HL-60 (cell line): ENCODE measurements at regions not wholly inside any gene's neighbourhood (a gene's known extent, or its start where the extent isn't known, plus 50 kb on each side); places are given as distances from the start of the nearest gene placed in this dataset.

Experiments
- DNase-seq, 2 experiments: peaks; one replicate each; pipeline ENCODE4 v3.0.0-alpha.2; 2010 to 2020; ENCODE audit warnings: low read depth in 1 of 2, low spot score in 1 of 2
- H3K27ac ChIP-seq: fragments of 250-450 bp; sonication (Bioruptor Pico); replicated peaks from 2 replicates; pipeline ENCODE4 v1.5.1; 2020; ENCODE audit warnings: mild to moderate bottlenecking, moderate library complexity
- H3K27me3 ChIP-seq: fragments of 250-450 bp; sonication (Bioruptor Pico); 2 replicates; pipeline ENCODE4 v1.5.1; 2021; ENCODE audit warnings: mild to moderate bottlenecking, moderate library complexity; ENCODE audit not compliant: insufficient read depth, poor library complexity, severe bottlenecking
- H3K4me3 ChIP-seq: replicated peaks from 2 replicates; pipeline ENCODE4 v1.5.1; 2011; ENCODE audit warnings: mild to moderate bottlenecking, control low read depth, low read length; ENCODE audit not compliant: insufficient read depth
- CTCF ChIP-seq: IDR thresholded peaks from one replicate; pipeline ENCODE4 v1.5.1; 2011; ENCODE audit warnings: low read length, control low read depth, inconsistent platforms; ENCODE audit not compliant: insufficient read depth
- GABPA ChIP-seq: IDR thresholded peaks from 2 replicates; pipeline ENCODE4 v1.6.1; 2012; ENCODE audit warnings: low read depth
- POLR2AphosphoS5 ChIP-seq: IDR thresholded peaks from 2 replicates; pipeline ENCODE4 v1.6.1; 2012; ENCODE audit warnings: low read depth
- REST ChIP-seq: IDR thresholded peaks from 2 replicates; pipeline ENCODE4 v1.6.1; 2012; ENCODE audit warnings: low read depth; ENCODE audit not compliant: insufficient replicate concordance
- SPI1 ChIP-seq: IDR thresholded peaks from 2 replicates; pipeline ENCODE4 v1.6.1; 2012; ENCODE audit warnings: low read depth, mild to moderate bottlenecking, borderline replicate concordance

DNA sequence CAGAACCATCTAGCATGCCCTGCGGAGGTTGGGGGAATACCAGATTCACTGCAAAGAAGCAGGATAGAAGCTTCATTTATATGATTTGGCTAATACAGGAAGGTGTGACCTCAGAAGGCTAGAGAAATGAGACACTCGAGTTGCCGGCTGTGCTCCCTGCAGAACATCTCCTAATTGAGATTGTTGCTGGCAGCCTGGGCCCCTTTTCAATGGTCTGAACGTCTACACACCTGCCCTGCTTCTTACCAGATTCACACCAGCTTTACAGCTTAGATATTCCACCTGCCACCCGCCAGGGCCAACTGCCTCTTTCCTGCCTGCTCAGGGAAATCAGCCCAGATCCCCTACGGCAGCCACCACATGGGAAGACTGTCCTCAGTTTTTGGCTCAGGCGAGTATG is 475.3 kb upstream of the AUTS2 start:
- DNase-seq: no peak
- TF ChIP-seq CTCF: no peak

GRCh38 chr7:69126896-69127479 is 471.3 kb upstream of the AUTS2 start:
- H3K27me3 ChIP-seq: no peaks in the 10 kb centered on the region
- no peak overlapping the region for H3K4me3 ChIP-seq
- no peak overlapping the region for H3K27ac ChIP-seq
- no peak for DNase-seq
- TF ChIP-seq CTCF: no peak
- no peak for TF ChIP-seq POLR2AphosphoS5
- TF ChIP-seq SPI1: no peak
- TF ChIP-seq GABPA: no peak
- no peak for TF ChIP-seq REST

More for the DNA sequence above, 475.3 kb upstream of the AUTS2 start:
- Histone ChIP-seq H3K27ac (no peak overlapping the region), H3K27me3 (no peaks in the 10 kb centered on the region), H3K4me3 (no peak overlapping the region)

DNA sequence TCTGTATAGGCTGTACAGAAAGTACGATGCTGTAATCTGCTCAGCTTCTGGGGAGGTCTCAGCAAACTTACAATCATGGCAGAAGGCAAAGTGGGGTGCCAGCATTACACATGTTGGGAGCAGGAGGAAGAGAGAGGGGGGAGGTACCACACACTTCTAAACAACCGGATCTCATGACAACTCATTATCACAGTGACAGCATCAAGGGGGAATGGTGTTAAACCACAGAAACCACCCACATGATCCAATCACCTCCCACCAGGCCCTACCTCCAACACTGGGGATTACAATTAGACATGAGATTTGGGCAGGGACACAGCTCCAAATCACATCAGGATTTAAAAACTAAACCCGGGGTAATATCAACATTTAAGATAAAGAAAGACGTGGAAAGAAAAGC is 468.8 kb upstream of the AUTS2 start:
- Histone ChIP-seq H3K27me3 (no peaks in the 10 kb centered on the region), H3K4me3 (no peak overlapping the region), H3K27ac (no peak overlapping the region)
- TF ChIP-seq REST (no peak), CTCF (no peak), GABPA (no peak), POLR2AphosphoS5 (no peak), SPI1 (no peak)
- DNase-seq: no peak

DNA sequence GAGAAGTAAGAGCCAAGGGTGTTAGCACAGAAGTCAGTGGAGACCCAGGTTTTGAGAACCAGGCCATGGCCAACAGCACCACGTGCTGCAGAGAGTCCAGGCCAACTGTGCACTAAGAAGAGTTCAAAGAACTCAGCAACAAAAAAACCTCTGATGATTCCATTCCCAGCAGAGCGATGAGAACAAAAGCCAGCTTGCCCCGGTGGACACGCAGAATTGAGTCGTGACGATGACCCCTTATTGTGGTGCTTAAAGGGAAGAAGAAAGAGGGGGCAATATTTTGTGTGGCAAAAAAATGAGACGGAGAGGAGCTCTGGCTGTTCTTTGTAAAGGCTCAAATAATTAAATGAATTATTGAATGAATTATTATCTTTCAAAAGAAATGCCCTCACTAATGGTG is 468.3 kb upstream of the AUTS2 start:
- Histone ChIP-seq H3K27ac (no peak overlapping the region), H3K27me3 (no peaks in the 10 kb centered on the region), H3K4me3 (no peak overlapping the region)
- TF ChIP-seq SPI1: no peak
- TF ChIP-seq GABPA: no peak
- no peak for TF ChIP-seq REST
- TF ChIP-seq CTCF: no peak
- no peak for TF ChIP-seq POLR2AphosphoS5
- DNase-seq: no peak
